Chondrocyte (in vitro differentiated cells): ENCODE measurements at regions not wholly inside any gene's neighbourhood (a gene's known extent, or its start where the extent isn't known, plus 50 kb on each side); places are given as distances from the start of the nearest gene placed in this dataset.
"Not testable (repeated sequence)": the region's sequence is repeated elsewhere in the genome, so short reads cannot be mapped to it uniquely, and the experiment has no call there.

ENCODE experiments used
- DNase-seq: peaks from one replicate; pipeline ENCODE4 v3.0.0; 2021; ENCODE audit warnings: mixed read lengths, low spot score
- H3K27ac Mint-ChIP-seq: one replicate; pipeline ENCODE4 v1.8.0; 2021; ENCODE audit warnings: mild to moderate bottlenecking, moderate library complexity, mixed read lengths; ENCODE audit not compliant: unreplicated experiment
- H3K27me3 Mint-ChIP-seq: 2 replicates; pipeline ENCODE4 v1.8.0; 2021; ENCODE audit warnings: low read depth, mixed read lengths
- H3K36me3 Mint-ChIP-seq: 2 replicates; pipeline ENCODE4 v1.8.0; 2021; ENCODE audit warnings: low read depth, mixed read lengths
- H3K4me1 Mint-ChIP-seq: 2 replicates; pipeline ENCODE4 v1.8.0; 2021; ENCODE audit warnings: low read depth, mild to moderate bottlenecking, mixed read lengths
- H3K4me3 Mint-ChIP-seq: one replicate; pipeline ENCODE4 v1.8.0; 2021; ENCODE audit warnings: mild to moderate bottlenecking, moderate library complexity, mixed read lengths; ENCODE audit not compliant: unreplicated experiment
- H3K9me3 Mint-ChIP-seq: 2 replicates; pipeline ENCODE4 v1.8.0; 2021; ENCODE audit warnings: low read depth, mixed read lengths
- TF ChIP-seq, protein P1 (sequence below): fragments of 200-600 bp; sonication (generic); IDR thresholded peaks from 2 replicates; pipeline ENCODE4 v1.5.0; 2021; ENCODE audit warnings: antibody characterized with exemption, mild to moderate bottlenecking, moderate library complexity

DNA sequence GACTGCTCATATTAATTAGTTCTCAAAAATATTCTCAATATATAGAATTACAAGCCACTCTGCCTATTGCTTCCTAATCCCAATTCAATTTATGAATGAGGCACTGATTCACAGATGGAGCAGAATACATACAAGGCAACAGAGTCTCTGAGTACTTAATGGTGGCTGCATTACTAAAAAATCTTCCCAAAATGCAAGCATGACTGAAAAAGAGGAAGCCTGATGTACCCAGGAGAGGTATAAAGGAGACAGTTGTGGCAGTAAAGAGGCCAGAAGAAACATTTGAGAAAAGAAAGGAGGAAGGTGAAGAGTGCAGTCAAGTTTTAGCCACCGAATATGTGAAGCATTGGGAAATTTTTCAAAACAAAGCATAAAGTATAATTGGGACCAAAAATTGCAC lies 163.2 kb upstream of the INTU start:
- Mint-ChIP-seq H3K9me3 (peaks cover 16% of the 10 kb centered on the region), H3K27me3 (no peaks in the 10 kb centered on the region), H3K4me3 (no peak overlapping the region), H3K27ac (no peak overlapping the region), H3K36me3 (peaks cover 11% of the 10 kb centered on the region), H3K4me1 (no peaks in the 10 kb centered on the region)
- TF ChIP-seq, protein P1, sequence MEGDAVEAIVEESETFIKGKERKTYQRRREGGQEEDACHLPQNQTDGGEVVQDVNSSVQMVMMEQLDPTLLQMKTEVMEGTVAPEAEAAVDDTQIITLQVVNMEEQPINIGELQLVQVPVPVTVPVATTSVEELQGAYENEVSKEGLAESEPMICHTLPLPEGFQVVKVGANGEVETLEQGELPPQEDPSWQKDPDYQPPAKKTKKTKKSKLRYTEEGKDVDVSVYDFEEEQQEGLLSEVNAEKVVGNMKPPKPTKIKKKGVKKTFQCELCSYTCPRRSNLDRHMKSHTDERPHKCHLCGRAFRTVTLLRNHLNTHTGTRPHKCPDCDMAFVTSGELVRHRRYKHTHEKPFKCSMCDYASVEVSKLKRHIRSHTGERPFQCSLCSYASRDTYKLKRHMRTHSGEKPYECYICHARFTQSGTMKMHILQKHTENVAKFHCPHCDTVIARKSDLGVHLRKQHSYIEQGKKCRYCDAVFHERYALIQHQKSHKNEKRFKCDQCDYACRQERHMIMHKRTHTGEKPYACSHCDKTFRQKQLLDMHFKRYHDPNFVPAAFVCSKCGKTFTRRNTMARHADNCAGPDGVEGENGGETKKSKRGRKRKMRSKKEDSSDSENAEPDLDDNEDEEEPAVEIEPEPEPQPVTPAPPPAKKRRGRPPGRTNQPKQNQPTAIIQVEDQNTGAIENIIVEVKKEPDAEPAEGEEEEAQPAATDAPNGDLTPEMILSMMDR: no peak
- DNase-seq: no peak

DNA sequence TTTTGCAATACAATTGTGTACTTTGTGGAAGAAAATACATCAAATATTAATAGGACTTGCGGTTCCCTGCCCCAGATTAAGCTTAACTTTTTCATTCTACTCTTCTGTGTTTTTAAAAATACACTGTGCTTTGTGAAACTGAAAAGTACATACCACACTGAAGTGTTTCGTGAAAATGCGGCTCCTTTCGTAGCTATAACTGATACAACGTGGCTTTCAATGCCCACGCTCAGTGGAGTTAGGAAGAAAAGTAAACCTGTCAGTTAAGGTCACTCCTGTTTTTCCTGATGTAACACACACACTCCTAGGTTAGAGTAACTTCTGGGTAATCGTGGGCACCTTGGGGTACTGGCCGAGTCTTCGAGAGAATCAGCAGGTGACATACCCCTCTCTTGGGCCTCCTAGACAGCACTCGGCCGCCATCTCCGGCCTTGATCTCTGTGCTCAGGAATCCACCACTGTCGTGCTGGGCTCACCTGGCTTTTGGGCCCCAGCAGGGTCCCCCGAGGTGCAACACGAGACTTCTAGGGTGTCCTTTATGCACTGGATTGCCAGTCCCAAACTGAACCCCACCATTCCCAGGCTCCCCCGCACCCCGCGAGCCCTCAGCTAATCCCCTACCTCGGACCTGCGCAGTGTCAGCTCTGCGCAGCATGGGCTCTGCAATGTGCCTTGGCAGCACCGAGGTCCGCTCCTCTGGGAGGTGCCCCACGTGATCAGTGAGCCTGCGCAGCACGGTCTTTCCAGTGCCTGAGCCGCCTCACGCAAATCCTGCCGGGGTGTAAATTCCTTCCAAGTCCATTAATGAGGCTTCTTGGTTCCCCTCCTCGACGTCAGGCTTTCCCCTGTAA lies 162.6 kb upstream of the INTU start:
- H3K9me3 Mint-ChIP-seq: peaks cover 19% of the 10 kb centered on the region
- peak; percentile 90 for DNase-seq
- H3K4me1 Mint-ChIP-seq: no peaks in the 10 kb centered on the region
- no peaks in the 10 kb centered on the region for H3K27me3 Mint-ChIP-seq
- no peak overlapping the region for H3K27ac Mint-ChIP-seq
- H3K4me3 Mint-ChIP-seq: no peak overlapping the region
- TF ChIP-seq, protein P1: no peak
- peaks cover 13% of the 10 kb centered on the region for H3K36me3 Mint-ChIP-seq

DNA sequence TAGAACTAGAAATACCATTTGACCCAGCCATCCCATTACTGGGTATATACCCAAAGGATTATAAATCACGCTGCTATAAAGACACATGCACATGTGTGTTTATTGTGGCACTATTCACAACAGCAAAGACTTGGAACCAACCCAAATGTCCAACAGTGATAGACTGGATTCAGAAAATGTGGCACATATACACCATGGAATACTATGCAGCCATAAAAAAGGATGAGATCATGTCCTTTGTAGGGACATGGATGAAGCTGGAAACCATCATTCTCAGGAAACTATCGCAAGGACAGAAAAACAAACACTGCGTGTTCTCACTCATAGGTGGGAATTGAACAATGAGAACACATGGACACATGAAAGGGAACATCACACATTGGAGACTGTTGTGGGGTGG lies 154.5 kb upstream of the INTU start:
- not testable (repeated sequence) for H3K4me3 Mint-ChIP-seq, H3K27me3 Mint-ChIP-seq, H3K27ac Mint-ChIP-seq, H3K36me3 Mint-ChIP-seq, DNase-seq, H3K4me1 Mint-ChIP-seq
- peaks cover 11% of the 10 kb centered on the region for H3K9me3 Mint-ChIP-seq

DNA sequence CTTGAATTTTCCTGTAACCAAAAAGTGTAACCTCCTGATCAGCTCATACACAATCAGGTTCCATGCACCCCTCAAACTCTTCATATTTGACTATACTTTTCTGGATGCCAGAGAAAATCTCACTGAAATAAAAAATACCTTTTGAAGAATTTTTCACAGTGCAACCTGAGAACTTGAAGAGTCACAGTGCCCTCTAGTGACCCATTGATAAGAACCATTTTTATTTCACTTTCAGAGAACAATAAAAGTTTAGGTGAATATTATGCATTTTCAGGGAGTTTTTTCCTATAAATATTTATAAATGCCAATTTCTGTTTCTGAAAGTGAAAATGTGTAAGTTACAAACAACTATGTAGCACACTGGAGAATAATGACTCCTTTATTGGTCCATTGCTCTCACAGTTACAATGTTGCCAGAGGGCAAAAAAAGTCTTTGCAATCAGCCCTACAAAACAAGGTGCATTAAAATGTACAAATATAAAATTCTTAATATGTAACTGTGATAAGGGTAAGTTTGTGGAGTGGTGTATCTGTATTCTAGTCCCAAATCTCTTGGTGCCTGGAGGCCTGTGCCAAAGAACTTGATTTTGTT lies 153.6 kb upstream of the INTU start:
- DNase-seq: no peak
- TF ChIP-seq, protein P1: peak; percentile 95
- peaks cover 4% of the 10 kb centered on the region for H3K9me3 Mint-ChIP-seq

DNA sequence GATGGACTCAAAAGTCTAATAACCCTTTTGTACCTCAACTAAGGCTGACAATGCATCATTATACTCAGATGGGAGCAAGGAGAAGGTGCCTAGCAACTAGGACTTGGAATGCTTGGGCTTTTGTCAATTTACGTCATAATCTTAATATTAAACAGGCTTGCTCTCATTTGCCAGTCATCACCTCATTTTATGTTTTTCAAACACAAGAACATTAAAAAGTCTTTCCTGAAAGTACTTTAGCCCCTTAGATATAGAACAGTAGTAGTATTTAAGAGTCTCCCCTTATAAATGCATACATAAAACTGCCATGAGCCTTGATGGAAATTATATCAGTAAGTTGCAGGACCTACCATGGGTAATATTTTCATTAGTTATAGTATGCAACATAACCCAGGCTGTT lies 150.7 kb upstream of the INTU start:
- peaks cover 3% of the 10 kb centered on the region for H3K4me1 Mint-ChIP-seq
- no peak overlapping the region for H3K27ac Mint-ChIP-seq
- no peaks in the 10 kb centered on the region for H3K27me3 Mint-ChIP-seq
- TF ChIP-seq, protein P1: no peak
- no peaks in the 10 kb centered on the region for H3K9me3 Mint-ChIP-seq
- DNase-seq: no peak
- no peak overlapping the region for H3K4me3 Mint-ChIP-seq
- no peaks in the 10 kb centered on the region for H3K36me3 Mint-ChIP-seq

More for the DNA sequence above, 153.6 kb upstream of the INTU start:
- Mint-ChIP-seq H3K27me3 (no peaks in the 10 kb centered on the region), H3K4me3 (no peak overlapping the region), H3K36me3 (peaks cover 3% of the 10 kb centered on the region), H3K27ac (no peak overlapping the region), H3K4me1 (peaks cover 3% of the 10 kb centered on the region)
